Right renal cortex interstitium (tissue), 3 donors: ENCODE measurements at regions not wholly inside any gene's neighbourhood (a gene's known extent, or its start where the extent isn't known, plus 50 kb on each side); places are given as distances from the start of the nearest gene placed in this dataset.

ENCODE experiments used
- DNase-seq, 3 donors: peaks; one replicate each; pipeline ENCODE4 v3.0.0-alpha.2; 2013; ENCODE audit warnings: low read depth in 3 of 3, low spot score in 2 of 3

GRCh38 chr5:168227973-168228615, 63.4 kb upstream of the WWC1 start:
- no peak for DNase-seq

GRCh38 chr5:168228668-168229067, 62.8 kb upstream of the WWC1 start:
- no peak for DNase-seq

GRCh38 chr5:168234133-168234532, 57.3 kb upstream of the WWC1 start:
- DNase-seq: no peak

GRCh38 chr5:168238463-168238862, 53.0 kb upstream of the WWC1 start:
- DNase-seq: no peak

- no peak for DNase-seq
Measured at GRCh38 chr5:168239325-168239724, 52.1 kb upstream of the WWC1 start.
